DND-41 (cell line): ENCODE measurements at regions not wholly inside any gene's neighbourhood (a gene's known extent, or its start where the extent isn't known, plus 50 kb on each side); places are given as distances from the start of the nearest gene placed in this dataset.

Experiments
- CTCF ChIP-seq: IDR thresholded peaks from 2 replicates; pipeline ENCODE4 v1.5.1; 2012; ENCODE audit warnings: borderline replicate concordance, low read length, moderate library complexity, mild to moderate bottlenecking; ENCODE audit not compliant: poor library complexity, severe bottlenecking; ENCODE audit errors: extremely low read depth
- EZH2 ChIP-seq: IDR thresholded peaks from 3 replicates; pipeline ENCODE4 v1.6.1; 2012; ENCODE audit warnings: borderline replicate concordance, low read depth, mild to moderate bottlenecking, moderate library complexity, low read length, inconsistent platforms; ENCODE audit not compliant: severe bottlenecking

- TF ChIP-seq EZH2, result no peak
- TF ChIP-seq CTCF, result no peak
Observed at GRCh38 chr6:144372611-144373594, 87.8 kb downstream of the UTRN start.
